A673 (cell line): ENCODE measurements at regions not wholly inside any gene's neighbourhood (a gene's known extent, or its start where the extent isn't known, plus 50 kb on each side); places are given as distances from the start of the nearest gene placed in this dataset.

Experiments
- BruUV-seq: library from RNA; stranded (reverse); fragments of 400-500 nt; replicated peaks from 2 replicates; lab custom pipeline; 2021; lab: Mats Ljungman, UMichigan
- CTCF ChIA-PET: fragments of 300-600 bp; sonication (Branson Sonifier 250); formaldehyde crosslinking; loops from one replicate; lab custom pipeline; 2022; ENCODE audit warnings: antibody characterized with exemption; lab: Charles Lee
- POLR2A ChIA-PET: fragments of 300-600 bp; sonication (Branson Sonifier 250); formaldehyde crosslinking; loops from one replicate; lab custom pipeline; 2022; ENCODE audit warnings: antibody characterized with exemption; ENCODE audit not compliant: low non-redundant PET; lab: Charles Lee
- DNase-seq: peaks from one replicate; pipeline ENCODE4 v3.0.0-alpha.2; 2015; ENCODE audit warnings: low spot score
- H3K27ac ChIP-seq: fragments of 200-600 bp; sonication (generic); 2 replicates; pipeline ENCODE4 v1.5.1; 2016; ENCODE audit warnings: mixed run types, low read depth, mild to moderate bottlenecking, mixed read lengths, antibody characterized with exemption, low read length; ENCODE audit not compliant: poor library complexity, severe bottlenecking
- H3K27me3 ChIP-seq: fragments of 200-600 bp; sonication (generic); replicated peaks from 2 replicates; pipeline ENCODE4 v1.6.1; 2017; ENCODE audit warnings: mixed run types, low read depth, mild to moderate bottlenecking, mixed read lengths, antibody characterized with exemption, low read length; ENCODE audit not compliant: insufficient read depth, poor library complexity
- H3K36me3 ChIP-seq: fragments of 200-600 bp; sonication (generic); 2 replicates; pipeline ENCODE4 v1.6.1; 2016; ENCODE audit warnings: mixed run types, mild to moderate bottlenecking, mixed read lengths, antibody characterized with exemption, low read length; ENCODE audit not compliant: insufficient read depth, poor library complexity, severe bottlenecking
- H3K4me1 ChIP-seq: fragments of 200-600 bp; sonication (generic); 2 replicates; pipeline ENCODE4 v1.6.1; 2017; ENCODE audit warnings: mixed run types, mild to moderate bottlenecking, mixed read lengths, antibody characterized with exemption, low read length; ENCODE audit not compliant: insufficient read depth, poor library complexity, severe bottlenecking
- H3K4me3 ChIP-seq: fragments of 200-600 bp; sonication (generic); 2 replicates; pipeline ENCODE4 v1.5.1; 2016; ENCODE audit warnings: low read depth, mixed run types, mild to moderate bottlenecking, mixed read lengths, low read length; ENCODE audit not compliant: poor library complexity, severe bottlenecking
- H3K9me3 ChIP-seq: fragments of 200-600 bp; sonication (generic); 2 replicates; pipeline ENCODE4 v1.6.1; 2016; ENCODE audit warnings: mixed run types, low read depth, mild to moderate bottlenecking, mixed read lengths, antibody characterized with exemption, low read length; ENCODE audit not compliant: poor library complexity, severe bottlenecking
- CTCF ChIP-seq: fragments of 300-800, 200-600 bp; sonication (generic); conservative IDR thresholded peaks from 2 replicates; pipeline ENCODE4 v1.5.1; 2017; ENCODE audit warnings: low read depth, mild to moderate bottlenecking, antibody characterized with exemption, low read length, moderate library complexity, mixed read lengths
- EZH2 ChIP-seq: fragments of 200-600 bp; sonication (generic); IDR thresholded peaks from 2 replicates; pipeline ENCODE4 v1.6.1; 2017; ENCODE audit warnings: borderline replicate concordance, low read depth, mild to moderate bottlenecking, mixed read lengths, antibody characterized with exemption, low read length; ENCODE audit not compliant: poor library complexity, severe bottlenecking
- intact Hi-C: fragments of 100-400 bp; cut with micrococcal nuclease; formaldehyde crosslinking; loops from one replicate; pipeline ENCODE4 v1.10.0; 2022; ENCODE audit not compliant: unreplicated experiment

- ChIA-PET POLR2A (no interaction called here), CTCF (no interaction called here)
- TF ChIP-seq CTCF (no peak), EZH2 (no peak)
- no peak overlapping the region for H3K27ac ChIP-seq
- no peaks in the 10 kb centered on the region for H3K27me3 ChIP-seq
- DNase-seq: no peak
- no TSS peak for BruUV-seq
- H3K9me3 ChIP-seq: peaks cover 5% of the 10 kb centered on the region
- no peak overlapping the region for H3K4me3 ChIP-seq
- intact Hi-C loops: no loop called here
- no peaks in the 10 kb centered on the region for H3K36me3 ChIP-seq
- H3K4me1 ChIP-seq: peaks cover 10% of the 10 kb centered on the region
These were observed 683.0 kb downstream of the NR2F2 start for GRCh38 chr15:97013491-97013890.

GRCh38 chr15:97014001-97014400 lies 683.5 kb downstream of the NR2F2 start:
- H3K36me3 ChIP-seq: no peaks in the 10 kb centered on the region
- DNase-seq: no peak
- intact Hi-C loops: no loop called here
- POLR2A ChIA-PET: no interaction called here
- H3K4me3 ChIP-seq: no peak overlapping the region
- peaks cover 6% of the 10 kb centered on the region for H3K4me1 ChIP-seq
- no peaks in the 10 kb centered on the region for H3K27me3 ChIP-seq
- no peak overlapping the region for H3K27ac ChIP-seq
- peaks cover 5% of the 10 kb centered on the region for H3K9me3 ChIP-seq
- no TSS peak for BruUV-seq
- no peak for TF ChIP-seq CTCF
- no peak for TF ChIP-seq EZH2
- CTCF ChIA-PET: no interaction called here

- no peaks in the 10 kb centered on the region for H3K36me3 ChIP-seq
- CTCF ChIA-PET: no interaction called here
- no peaks in the 10 kb centered on the region for H3K27me3 ChIP-seq
- no peak overlapping the region for H3K27ac ChIP-seq
- H3K9me3 ChIP-seq: no peaks in the 10 kb centered on the region
- DNase-seq: peak; percentile 14
- POLR2A ChIA-PET: no interaction called here
- no peak for TF ChIP-seq CTCF
- no peak for TF ChIP-seq EZH2
- BruUV-seq: no TSS peak
- H3K4me1 ChIP-seq: peaks cover 11% of the 10 kb centered on the region
- no peak overlapping the region for H3K4me3 ChIP-seq
- intact Hi-C loops: no loop called here
These were observed 693.0 kb downstream of the NR2F2 start for GRCh38 chr15:97023488-97023844.
